ENCODE measurements at regions not wholly inside any gene's neighbourhood (a gene's known extent, or its start where the extent isn't known, plus 50 kb on each side); places are given as distances from the start of the nearest gene placed in this dataset.

DNA sequence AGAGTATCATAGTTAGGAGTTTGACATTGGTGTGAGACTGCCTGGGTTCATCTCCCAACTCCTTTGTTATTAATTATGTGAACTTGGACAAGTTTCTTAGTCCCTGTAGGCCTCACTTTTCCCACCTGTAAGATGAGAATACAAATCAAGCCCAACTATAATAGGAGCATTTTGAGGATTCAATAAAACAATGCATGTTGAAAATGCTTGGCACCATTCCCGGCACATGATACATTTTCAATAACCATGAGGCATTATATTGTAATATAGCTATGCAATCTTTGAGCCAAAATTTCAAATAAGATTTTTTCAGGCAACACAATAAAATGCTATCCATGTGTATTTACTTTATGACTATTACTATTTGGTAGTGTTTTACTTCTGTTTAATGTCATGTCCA is 229.0 kb upstream of the SP4 start:
- no peak overlapping the region for H2AFZ ChIP-seq (ENCODE audit: low read depth, low read length)
- H3K36me3 ChIP-seq (ENCODE audit: control insufficient read depth in 2 of 2, extremely low read depth in 1 of 2, insufficient read depth in 2 of 2, low read length in 2 of 2): no peaks in the 10 kb centered on the region
- TF ChIP-seq POLR2AphosphoS5 (IDR thresholded peaks at IDR 0.05; ENCODE audit: insufficient read depth, low read depth, low read length): no peak
- no peak overlapping the region for H3K27ac ChIP-seq (ENCODE audit: insufficient read depth, low read depth, low read length)
- H3K9ac ChIP-seq (replicated peaks; ENCODE audit: extremely low read depth, insufficient read depth, low read length): no peak overlapping the region
- dilution Hi-C loops (cut with MboI; ENCODE audit: extremely low pct_ligation_motif_present, low sequenced_read_pairs): no loop called here
- H3K27me3 ChIP-seq (ENCODE audit: control insufficient read depth in 2 of 2, insufficient read depth in 2 of 2, low read length in 2 of 2): no peaks in the 10 kb centered on the region
- FAIRE-seq (no peak), DNase-seq (ENCODE audit: low read depth, low spot score) (no peak)
- no peak overlapping the region for H3K4me2 ChIP-seq (ENCODE audit: insufficient read depth, low read length)
- CTCF ChIA-PET: no interaction called here
- no peaks in the 10 kb centered on the region for H3K4me1 ChIP-seq (ENCODE audit: control insufficient read depth, extremely low read depth, insufficient read depth, low read length)
- no peak overlapping the region for H3K4me3 ChIP-seq (replicated peaks in 1 of 3; ENCODE audit: insufficient read depth in 1 of 3, low read depth in 1 of 3, low read length in 3 of 3)
- H3K9me3 ChIP-seq (replicated peaks; ENCODE audit: control insufficient read depth, insufficient read depth, low read length): no peaks in the 10 kb centered on the region
- H3K9me1 ChIP-seq (replicated peaks; ENCODE audit: control insufficient read depth, extremely low read depth, insufficient read depth, low read length): no peaks in the 10 kb centered on the region
- no TSS peak for BruUV-seq (replicated peaks)
- POLR2A ChIA-PET: no interaction called here
- H4K20me1 ChIP-seq (replicated peaks; ENCODE audit: control insufficient read depth, extremely low read depth, insufficient read depth, low read length): no peaks in the 10 kb centered on the region
- intact Hi-C loops (cut with micrococcal nuclease): no loop called here
- H3K79me2 ChIP-seq (ENCODE audit: control insufficient read depth, insufficient read depth, low read length): no peaks in the 10 kb centered on the region

DNA sequence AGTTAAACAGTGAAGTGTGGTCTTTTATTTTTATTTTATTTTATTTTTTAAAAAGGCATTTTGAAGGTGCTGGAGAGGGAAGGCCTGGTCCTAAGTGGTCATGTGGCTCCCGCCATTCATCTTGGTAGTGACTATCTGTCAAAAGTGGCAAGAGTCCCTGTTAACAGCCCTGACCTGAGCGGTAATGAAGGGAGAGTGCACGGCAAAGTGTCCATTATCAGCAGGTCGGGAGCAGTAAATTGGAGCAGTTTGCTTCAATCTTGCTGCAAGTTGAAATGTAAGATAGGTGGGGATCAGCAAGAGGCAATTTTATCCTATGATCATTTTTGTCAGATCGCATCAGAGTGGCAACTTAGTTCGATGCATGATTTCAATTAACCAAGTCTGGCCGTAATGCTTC is 227.4 kb upstream of the SP4 start:
- H3K36me3 ChIP-seq (ENCODE audit: control insufficient read depth in 2 of 2, extremely low read depth in 1 of 2, insufficient read depth in 2 of 2, low read length in 2 of 2): no peaks in the 10 kb centered on the region
- BruUV-seq (replicated peaks): no TSS peak
- H3K4me2 ChIP-seq (ENCODE audit: insufficient read depth, low read length): no peak overlapping the region
- dilution Hi-C loops (cut with MboI; ENCODE audit: extremely low pct_ligation_motif_present, low sequenced_read_pairs) (no loop called here), intact Hi-C loops (cut with micrococcal nuclease) (no loop called here)
- DNase-seq (ENCODE audit: low read depth, low spot score) (no peak), FAIRE-seq (no peak)
- ChIA-PET POLR2A (no interaction called here), CTCF (no interaction called here)
- H3K9me1 ChIP-seq (replicated peaks; ENCODE audit: control insufficient read depth, extremely low read depth, insufficient read depth, low read length): no peaks in the 10 kb centered on the region
- H4K20me1 ChIP-seq (replicated peaks; ENCODE audit: control insufficient read depth, extremely low read depth, insufficient read depth, low read length): no peaks in the 10 kb centered on the region
- no peak overlapping the region for H3K4me3 ChIP-seq (replicated peaks in 1 of 3; ENCODE audit: insufficient read depth in 1 of 3, low read depth in 1 of 3, low read length in 3 of 3)
- no peak overlapping the region for H3K9ac ChIP-seq (replicated peaks; ENCODE audit: extremely low read depth, insufficient read depth, low read length)
- H2AFZ ChIP-seq (ENCODE audit: low read depth, low read length): no peak overlapping the region
- H3K79me2 ChIP-seq (ENCODE audit: control insufficient read depth, insufficient read depth, low read length): no peaks in the 10 kb centered on the region
- H3K9me3 ChIP-seq (replicated peaks; ENCODE audit: control insufficient read depth, insufficient read depth, low read length): no peaks in the 10 kb centered on the region
- TF ChIP-seq, protein P1, sequence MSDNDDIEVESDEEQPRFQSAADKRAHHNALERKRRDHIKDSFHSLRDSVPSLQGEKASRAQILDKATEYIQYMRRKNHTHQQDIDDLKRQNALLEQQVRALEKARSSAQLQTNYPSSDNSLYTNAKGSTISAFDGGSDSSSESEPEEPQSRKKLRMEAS (IDR thresholded peaks at IDR 0.05; ENCODE audit: insufficient read depth, insufficient read length): no peak
- TF ChIP-seq MYC (IDR thresholded peaks at IDR 0.05; ENCODE audit: low read depth, low read length) (no peak), FOS (IDR thresholded peaks at IDR 0.05; ENCODE audit: borderline replicate concordance, insufficient read depth, low read length) (no peak), GATA2 (IDR thresholded peaks at IDR 0.05; ENCODE audit: insufficient read depth, insufficient read length, low read depth, low read length) (no peak), POLR2A (IDR thresholded peaks at IDR 0.05; ENCODE audit: low read depth, low read length) (no peak), POLR2AphosphoS5 (IDR thresholded peaks at IDR 0.05; ENCODE audit: insufficient read depth, low read depth, low read length) (no peak), EZH2 (IDR thresholded peaks at IDR 0.05; ENCODE audit: borderline replicate concordance, low read depth, low read length, severe bottlenecking) (no peak), JUN (IDR thresholded peaks at IDR 0.05; ENCODE audit: borderline replicate concordance, insufficient read depth, insufficient read length, low read depth) (no peak)
- TF ChIP-seq, protein P2, sequence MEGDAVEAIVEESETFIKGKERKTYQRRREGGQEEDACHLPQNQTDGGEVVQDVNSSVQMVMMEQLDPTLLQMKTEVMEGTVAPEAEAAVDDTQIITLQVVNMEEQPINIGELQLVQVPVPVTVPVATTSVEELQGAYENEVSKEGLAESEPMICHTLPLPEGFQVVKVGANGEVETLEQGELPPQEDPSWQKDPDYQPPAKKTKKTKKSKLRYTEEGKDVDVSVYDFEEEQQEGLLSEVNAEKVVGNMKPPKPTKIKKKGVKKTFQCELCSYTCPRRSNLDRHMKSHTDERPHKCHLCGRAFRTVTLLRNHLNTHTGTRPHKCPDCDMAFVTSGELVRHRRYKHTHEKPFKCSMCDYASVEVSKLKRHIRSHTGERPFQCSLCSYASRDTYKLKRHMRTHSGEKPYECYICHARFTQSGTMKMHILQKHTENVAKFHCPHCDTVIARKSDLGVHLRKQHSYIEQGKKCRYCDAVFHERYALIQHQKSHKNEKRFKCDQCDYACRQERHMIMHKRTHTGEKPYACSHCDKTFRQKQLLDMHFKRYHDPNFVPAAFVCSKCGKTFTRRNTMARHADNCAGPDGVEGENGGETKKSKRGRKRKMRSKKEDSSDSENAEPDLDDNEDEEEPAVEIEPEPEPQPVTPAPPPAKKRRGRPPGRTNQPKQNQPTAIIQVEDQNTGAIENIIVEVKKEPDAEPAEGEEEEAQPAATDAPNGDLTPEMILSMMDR (IDR thresholded peaks at IDR 0.05; ENCODE audit: extremely low read depth in 1 of 2, insufficient read depth in 1 of 2, low read depth in 1 of 2, low read length in 2 of 2): no peak
- H3K27me3 ChIP-seq (ENCODE audit: control insufficient read depth in 2 of 2, insufficient read depth in 2 of 2, low read length in 2 of 2): no peaks in the 10 kb centered on the region
- H3K27ac ChIP-seq (ENCODE audit: insufficient read depth, low read depth, low read length): no peak overlapping the region
- no peaks in the 10 kb centered on the region for H3K4me1 ChIP-seq (ENCODE audit: control insufficient read depth, extremely low read depth, insufficient read depth, low read length)

Measured in endothelial cell of umbilical vein (primary cell).